ENCODE measurements at regions not wholly inside any gene's neighbourhood (a gene's known extent, or its start where the extent isn't known, plus 50 kb on each side); places are given as distances from the start of the nearest gene placed in this dataset.

DNA sequence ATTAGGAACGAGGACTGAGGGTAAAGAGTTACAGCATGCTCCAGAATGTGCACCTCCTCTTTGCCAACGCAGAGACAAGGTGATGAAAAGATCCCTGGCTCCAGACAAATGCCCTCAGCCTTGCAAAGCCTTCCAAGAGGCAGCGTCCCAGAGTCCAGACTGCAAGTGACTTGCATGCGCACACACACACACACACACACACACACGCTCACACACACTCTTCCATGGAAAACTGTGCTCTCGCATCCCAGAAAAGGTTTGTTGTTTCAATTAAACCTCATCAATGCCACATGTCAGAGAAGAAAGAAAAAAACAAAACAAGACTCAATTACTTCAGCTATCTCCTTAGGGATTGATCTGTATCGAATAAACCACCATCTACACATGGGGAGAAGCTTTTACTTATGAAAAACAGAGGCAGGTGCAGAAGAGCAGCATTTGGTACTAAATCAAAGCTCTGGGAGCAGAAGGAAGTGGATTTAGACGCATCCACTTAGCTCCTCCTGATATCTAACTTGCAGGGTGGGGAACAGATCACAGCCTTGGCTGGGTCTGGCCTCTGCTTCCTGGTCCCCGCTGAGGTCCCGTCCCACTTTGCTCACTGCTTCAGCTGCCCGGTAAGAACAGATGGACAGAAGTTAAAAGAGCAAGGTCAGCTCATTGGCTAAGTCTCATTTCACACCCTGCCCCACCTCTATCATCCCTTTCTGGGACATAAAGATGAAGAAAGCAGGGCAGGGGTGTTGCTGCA, 249.8 kb upstream of the BLID start:
- Mint-ChIP-seq H3K36me3 (ENCODE audit: low read depth) (peaks cover 4% of the 10 kb centered on the region), H3K27me3 (ENCODE audit: low read depth, poor library complexity) (no peaks in the 10 kb centered on the region), H3K4me3 (no peak overlapping the region), H3K4me1 (peaks cover 39% of the 10 kb centered on the region), H3K9me3 (peaks cover 8% of the 10 kb centered on the region), H3K27ac (peak overlapping the region; percentile 14)
- no peak for DNase-seq
- TF ChIP-seq, protein P1, sequence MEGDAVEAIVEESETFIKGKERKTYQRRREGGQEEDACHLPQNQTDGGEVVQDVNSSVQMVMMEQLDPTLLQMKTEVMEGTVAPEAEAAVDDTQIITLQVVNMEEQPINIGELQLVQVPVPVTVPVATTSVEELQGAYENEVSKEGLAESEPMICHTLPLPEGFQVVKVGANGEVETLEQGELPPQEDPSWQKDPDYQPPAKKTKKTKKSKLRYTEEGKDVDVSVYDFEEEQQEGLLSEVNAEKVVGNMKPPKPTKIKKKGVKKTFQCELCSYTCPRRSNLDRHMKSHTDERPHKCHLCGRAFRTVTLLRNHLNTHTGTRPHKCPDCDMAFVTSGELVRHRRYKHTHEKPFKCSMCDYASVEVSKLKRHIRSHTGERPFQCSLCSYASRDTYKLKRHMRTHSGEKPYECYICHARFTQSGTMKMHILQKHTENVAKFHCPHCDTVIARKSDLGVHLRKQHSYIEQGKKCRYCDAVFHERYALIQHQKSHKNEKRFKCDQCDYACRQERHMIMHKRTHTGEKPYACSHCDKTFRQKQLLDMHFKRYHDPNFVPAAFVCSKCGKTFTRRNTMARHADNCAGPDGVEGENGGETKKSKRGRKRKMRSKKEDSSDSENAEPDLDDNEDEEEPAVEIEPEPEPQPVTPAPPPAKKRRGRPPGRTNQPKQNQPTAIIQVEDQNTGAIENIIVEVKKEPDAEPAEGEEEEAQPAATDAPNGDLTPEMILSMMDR (IDR thresholded peaks at IDR 0.05) = no peak

DNA sequence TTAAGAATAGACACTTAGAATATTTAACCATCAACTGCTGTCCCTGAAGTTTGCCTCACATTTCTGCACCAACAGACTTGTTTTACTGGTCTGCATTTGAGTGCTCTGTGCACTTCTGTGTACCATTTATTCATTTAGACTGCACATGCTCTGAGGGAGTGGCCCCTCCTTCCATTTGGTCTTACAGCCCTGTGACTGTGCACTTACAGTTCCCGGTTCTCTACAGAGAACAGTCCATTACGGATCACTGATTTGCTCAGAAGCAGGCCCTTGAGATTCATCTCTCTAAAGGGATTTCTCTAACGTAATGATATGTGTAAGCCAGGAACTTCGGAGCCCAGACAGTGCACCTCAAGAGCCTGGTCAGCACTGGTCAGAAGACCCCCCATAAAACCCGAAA, 247.3 kb upstream of the BLID start:
- DNase-seq = no peak
- H3K9me3 Mint-ChIP-seq = peaks cover 11% of the 10 kb centered on the region
- TF ChIP-seq, protein P1 (IDR thresholded peaks at IDR 0.05) = no peak
- no peaks in the 10 kb centered on the region for H3K27me3 Mint-ChIP-seq (ENCODE audit: low read depth, poor library complexity)
- peaks cover 4% of the 10 kb centered on the region for H3K36me3 Mint-ChIP-seq (ENCODE audit: low read depth)
- peaks cover 52% of the 10 kb centered on the region for H3K4me1 Mint-ChIP-seq
- no peak overlapping the region for H3K27ac Mint-ChIP-seq
- no peak overlapping the region for H3K4me3 Mint-ChIP-seq

DNA sequence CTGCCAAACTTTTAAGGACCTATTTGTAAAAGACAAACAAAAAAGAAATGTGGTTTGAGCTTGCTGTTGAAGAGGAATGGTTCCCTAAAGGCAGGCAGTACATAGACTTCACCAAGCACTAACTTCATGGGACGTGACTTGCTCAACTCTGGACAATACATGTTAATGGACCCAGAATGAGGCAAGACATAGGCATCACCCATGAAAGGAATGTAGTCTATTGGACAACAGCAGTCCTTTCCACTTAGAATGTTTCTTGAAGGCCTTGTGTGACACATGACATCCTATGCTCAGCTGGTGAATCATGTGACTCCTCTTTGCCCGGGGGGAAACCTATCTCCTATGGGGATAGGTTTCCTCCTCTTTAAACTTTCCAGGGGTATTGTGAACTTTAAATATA, 246.4 kb upstream of the BLID start:
- TF ChIP-seq, protein P1 (IDR thresholded peaks at IDR 0.05) = no peak
- H3K4me3 Mint-ChIP-seq = no peak overlapping the region
- no peaks in the 10 kb centered on the region for H3K27me3 Mint-ChIP-seq (ENCODE audit: low read depth, poor library complexity)
- DNase-seq = no peak
- H3K36me3 Mint-ChIP-seq (ENCODE audit: low read depth) = peaks cover 4% of the 10 kb centered on the region
- peaks cover 11% of the 10 kb centered on the region for H3K9me3 Mint-ChIP-seq
- no peak overlapping the region for H3K27ac Mint-ChIP-seq
- peaks cover 50% of the 10 kb centered on the region for H3K4me1 Mint-ChIP-seq

DNA sequence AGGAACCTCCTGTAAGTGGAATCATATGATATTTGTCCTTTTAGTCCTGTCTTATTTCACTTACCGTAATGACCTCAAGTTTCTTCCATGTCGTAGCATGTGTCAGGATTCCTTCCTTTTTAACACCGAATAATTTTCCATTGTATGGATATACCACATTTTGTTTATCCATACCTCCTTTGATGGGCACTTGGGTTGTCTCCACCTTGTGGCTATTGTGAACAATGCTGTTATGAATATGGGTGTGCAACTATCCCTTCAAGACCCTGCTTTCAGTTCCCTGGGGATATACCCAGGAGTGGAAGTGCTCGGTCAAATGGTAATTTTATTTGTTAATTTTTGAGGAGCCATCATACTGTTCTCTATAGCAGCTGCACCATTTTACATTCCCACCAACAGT, 244.9 kb upstream of the BLID start:
- H3K9me3 Mint-ChIP-seq = peaks cover 11% of the 10 kb centered on the region
- H3K27me3 Mint-ChIP-seq (ENCODE audit: low read depth, poor library complexity) = no peaks in the 10 kb centered on the region
- TF ChIP-seq, protein P1 (IDR thresholded peaks at IDR 0.05) = no peak
- no peak for DNase-seq
- peaks cover 36% of the 10 kb centered on the region for H3K4me1 Mint-ChIP-seq
- H3K4me3 Mint-ChIP-seq = no peak overlapping the region
- peaks cover 4% of the 10 kb centered on the region for H3K36me3 Mint-ChIP-seq (ENCODE audit: low read depth)
- peak overlapping the region; percentile 15 for H3K27ac Mint-ChIP-seq

DNA sequence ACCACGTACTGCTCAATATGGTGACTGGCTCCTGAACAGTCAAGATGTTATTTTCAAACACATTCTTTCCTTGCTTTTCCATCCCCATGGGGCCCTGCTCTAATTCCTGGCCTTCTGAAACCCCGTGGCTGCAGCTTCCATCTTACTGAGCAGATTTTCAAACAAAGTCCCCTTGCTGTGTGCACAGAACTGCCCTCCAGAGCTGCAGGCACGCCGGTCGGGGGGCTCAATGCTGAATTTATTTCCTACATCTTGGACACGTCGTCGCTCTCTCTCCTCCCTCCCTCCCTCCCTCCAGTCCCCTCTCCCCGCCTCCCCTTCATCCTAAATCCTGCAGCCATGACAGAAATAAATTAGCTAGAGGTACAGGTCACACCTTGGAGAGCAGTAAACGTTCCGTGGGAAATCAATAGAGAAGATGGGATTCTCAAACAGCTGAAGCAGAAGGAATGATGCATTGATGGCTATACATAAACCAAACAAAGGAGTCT, 243.1 kb upstream of the BLID start:
- H3K9me3 Mint-ChIP-seq = peaks cover 11% of the 10 kb centered on the region
- DNase-seq = peak; percentile 15
- TF ChIP-seq, protein P1 (IDR thresholded peaks at IDR 0.05) = no peak
- no peak overlapping the region for H3K4me3 Mint-ChIP-seq
- H3K27me3 Mint-ChIP-seq (ENCODE audit: low read depth, poor library complexity) = no peaks in the 10 kb centered on the region
- peaks cover 22% of the 10 kb centered on the region for H3K4me1 Mint-ChIP-seq
- H3K36me3 Mint-ChIP-seq (ENCODE audit: low read depth) = peaks cover 4% of the 10 kb centered on the region
- H3K27ac Mint-ChIP-seq = peak overlapping the region; percentile 49

DNA sequence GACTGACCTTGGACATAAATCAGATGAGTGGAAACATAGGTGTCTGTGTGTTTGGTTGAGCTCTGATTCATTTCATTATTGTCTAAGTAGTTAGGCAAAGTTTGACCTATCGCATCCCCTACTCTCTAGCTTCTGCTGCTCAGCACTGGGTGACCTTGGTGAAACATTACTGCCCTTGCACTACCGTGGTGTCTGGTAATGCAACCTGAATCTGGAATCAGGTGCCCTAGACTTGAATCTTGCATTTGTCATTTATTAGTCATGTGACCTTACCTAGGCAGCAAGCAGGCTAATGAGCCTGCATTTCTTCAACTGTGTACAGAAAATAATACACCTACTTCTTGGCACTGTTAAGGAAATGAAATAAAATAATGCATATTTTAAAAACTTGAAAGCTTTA, 242.3 kb upstream of the BLID start:
- TF ChIP-seq, protein P1 (IDR thresholded peaks at IDR 0.05) = no peak
- Mint-ChIP-seq H3K27me3 (ENCODE audit: low read depth, poor library complexity) (no peaks in the 10 kb centered on the region), H3K36me3 (ENCODE audit: low read depth) (peaks cover 4% of the 10 kb centered on the region), H3K9me3 (peaks cover 11% of the 10 kb centered on the region), H3K4me3 (no peak overlapping the region), H3K27ac (no peak overlapping the region), H3K4me1 (peaks cover 28% of the 10 kb centered on the region)
- DNase-seq = no peak
